ENCODE measurements at regions not wholly inside any gene's neighbourhood (a gene's known extent, or its start where the extent isn't known, plus 50 kb on each side); places are given as distances from the start of the nearest gene placed in this dataset.

- Histone ChIP-seq H3K27ac (ENCODE audit: low read length) (no peak overlapping the region), H3K4me3 (ENCODE audit: low read length) (no peak overlapping the region), H3K36me3 (ENCODE audit: control insufficient read depth, insufficient read depth, low read length) (no peaks in the 10 kb centered on the region), H3K4me1 (ENCODE audit: control insufficient read depth, insufficient read depth, low read length) (no peaks in the 10 kb centered on the region), H3K9me3 (ENCODE audit: control insufficient read depth, insufficient read depth, low read length) (no peaks in the 10 kb centered on the region), H3K27me3 (ENCODE audit: control insufficient read depth, insufficient read depth, low read length) (no peaks in the 10 kb centered on the region)
- no peak for DNase-seq (ENCODE audit: low read depth, low spot score)
- WGBS (ENCODE audit: insufficient coverage, insufficient read length) = no CpG with 5 or more reads among the region's 3 CpGs
These were observed 243.8 kb downstream of the DNAJB9 start for GRCh38 chr7:108813251-108814014.

DNA sequence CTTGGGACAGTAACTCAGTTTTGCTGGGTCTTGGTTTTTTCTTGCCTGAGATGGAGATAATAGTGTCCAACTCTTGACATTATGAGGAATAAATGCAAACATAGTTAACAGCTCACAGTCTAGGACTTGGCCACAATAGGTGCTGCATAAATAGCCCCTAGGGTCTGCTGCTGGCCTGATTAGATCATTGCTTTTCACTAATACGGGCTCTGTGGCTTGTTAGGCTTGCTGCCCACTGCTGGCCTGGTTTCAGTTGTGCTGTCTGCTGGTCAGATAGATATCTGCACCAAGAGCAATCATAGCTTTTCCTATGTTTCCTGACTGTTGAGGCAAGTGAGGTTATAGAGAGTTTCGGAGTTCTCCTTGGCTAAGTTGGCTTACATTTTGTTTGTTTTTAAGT, 246.1 kb downstream of the DNAJB9 start:
- no CpG with 5 or more reads among the region's 2 CpGs for whole genome bisulfite sequencing (ENCODE audit: insufficient coverage, insufficient read length)

GRCh38 chr7:108818742-108819141, 249.1 kb downstream of the DNAJB9 start:
- WGBS (ENCODE audit: insufficient coverage, insufficient read length) = no CpG with 5 or more reads among the region's 2 CpGs
- Histone ChIP-seq H3K4me3 (ENCODE audit: low read length) (no peak overlapping the region), H3K27ac (ENCODE audit: low read length) (no peak overlapping the region), H3K4me1 (ENCODE audit: control insufficient read depth, insufficient read depth, low read length) (no peaks in the 10 kb centered on the region), H3K36me3 (ENCODE audit: control insufficient read depth, insufficient read depth, low read length) (no peaks in the 10 kb centered on the region), H3K27me3 (ENCODE audit: control insufficient read depth, insufficient read depth, low read length) (no peaks in the 10 kb centered on the region), H3K9me3 (ENCODE audit: control insufficient read depth, insufficient read depth, low read length) (no peaks in the 10 kb centered on the region)
- DNase-seq (ENCODE audit: low read depth, low spot score) = no peak

More for the DNA sequence above, 246.1 kb downstream of the DNAJB9 start:
- Histone ChIP-seq H3K36me3 (ENCODE audit: control insufficient read depth, insufficient read depth, low read length) (no peaks in the 10 kb centered on the region), H3K9me3 (ENCODE audit: control insufficient read depth, insufficient read depth, low read length) (no peaks in the 10 kb centered on the region), H3K27ac (ENCODE audit: low read length) (no peak overlapping the region), H3K27me3 (ENCODE audit: control insufficient read depth, insufficient read depth, low read length) (no peaks in the 10 kb centered on the region), H3K4me1 (ENCODE audit: control insufficient read depth, insufficient read depth, low read length) (no peaks in the 10 kb centered on the region), H3K4me3 (ENCODE audit: low read length) (no peak overlapping the region)
- DNase-seq (ENCODE audit: low read depth, low spot score) = no peak

GRCh38 chr7:108824840-108825580, 255.3 kb downstream of the DNAJB9 start:
- Histone ChIP-seq H3K9me3 (ENCODE audit: control insufficient read depth, insufficient read depth, low read length) (no peaks in the 10 kb centered on the region), H3K27ac (ENCODE audit: low read length) (no peak overlapping the region), H3K27me3 (ENCODE audit: control insufficient read depth, insufficient read depth, low read length) (no peaks in the 10 kb centered on the region), H3K4me3 (ENCODE audit: low read length) (no peak overlapping the region), H3K4me1 (ENCODE audit: control insufficient read depth, insufficient read depth, low read length) (no peaks in the 10 kb centered on the region), H3K36me3 (ENCODE audit: control insufficient read depth, insufficient read depth, low read length) (no peaks in the 10 kb centered on the region)
- no CpG with 5 or more reads among the region's 3 CpGs for WGBS (ENCODE audit: insufficient coverage, insufficient read length)
- DNase-seq (ENCODE audit: low read depth, low spot score) = no peak

GRCh38 chr7:108825581-108825909, 255.9 kb downstream of the DNAJB9 start:
- H3K27ac ChIP-seq (ENCODE audit: low read length) = no peak overlapping the region
- no peak overlapping the region for H3K4me3 ChIP-seq (ENCODE audit: low read length)
- no peaks in the 10 kb centered on the region for H3K27me3 ChIP-seq (ENCODE audit: control insufficient read depth, insufficient read depth, low read length)
- no peaks in the 10 kb centered on the region for H3K4me1 ChIP-seq (ENCODE audit: control insufficient read depth, insufficient read depth, low read length)
- WGBS (ENCODE audit: insufficient coverage, insufficient read length) = no CpG with 5 or more reads among the region's 2 CpGs
- H3K36me3 ChIP-seq (ENCODE audit: control insufficient read depth, insufficient read depth, low read length) = no peaks in the 10 kb centered on the region
- no peak for DNase-seq (ENCODE audit: low read depth, low spot score)
- H3K9me3 ChIP-seq (ENCODE audit: control insufficient read depth, insufficient read depth, low read length) = no peaks in the 10 kb centered on the region

DNA sequence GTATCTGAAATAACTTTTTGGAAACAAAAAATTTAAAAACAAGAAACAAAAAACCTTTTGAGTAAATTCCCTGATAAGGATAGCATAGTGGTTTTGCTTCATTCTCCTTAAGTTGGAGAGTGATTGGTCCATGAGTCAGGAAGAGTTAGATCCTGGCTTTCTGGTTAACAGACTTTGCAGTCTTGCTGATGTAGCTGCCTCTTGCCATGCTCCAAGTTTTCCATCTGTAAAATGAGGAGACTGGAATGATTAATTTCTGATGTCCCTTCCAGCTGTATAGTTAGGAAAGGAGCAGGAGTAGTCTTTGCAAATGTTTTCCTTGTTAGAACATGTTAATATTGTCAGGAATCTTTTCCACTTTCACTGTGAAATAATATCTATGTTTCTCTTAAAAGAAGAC, 266.6 kb downstream of the DNAJB9 start:
- no peaks in the 10 kb centered on the region for H3K27me3 ChIP-seq (ENCODE audit: control insufficient read depth, insufficient read depth, low read length)
- DNase-seq (ENCODE audit: low read depth, low spot score) = no peak
- no peaks in the 10 kb centered on the region for H3K36me3 ChIP-seq (ENCODE audit: control insufficient read depth, insufficient read depth, low read length)
- no peak overlapping the region for H3K27ac ChIP-seq (ENCODE audit: low read length)
- no peak overlapping the region for H3K4me3 ChIP-seq (ENCODE audit: low read length)
- no peaks in the 10 kb centered on the region for H3K9me3 ChIP-seq (ENCODE audit: control insufficient read depth, insufficient read depth, low read length)
- H3K4me1 ChIP-seq (ENCODE audit: control insufficient read depth, insufficient read depth, low read length) = no peaks in the 10 kb centered on the region

DNA sequence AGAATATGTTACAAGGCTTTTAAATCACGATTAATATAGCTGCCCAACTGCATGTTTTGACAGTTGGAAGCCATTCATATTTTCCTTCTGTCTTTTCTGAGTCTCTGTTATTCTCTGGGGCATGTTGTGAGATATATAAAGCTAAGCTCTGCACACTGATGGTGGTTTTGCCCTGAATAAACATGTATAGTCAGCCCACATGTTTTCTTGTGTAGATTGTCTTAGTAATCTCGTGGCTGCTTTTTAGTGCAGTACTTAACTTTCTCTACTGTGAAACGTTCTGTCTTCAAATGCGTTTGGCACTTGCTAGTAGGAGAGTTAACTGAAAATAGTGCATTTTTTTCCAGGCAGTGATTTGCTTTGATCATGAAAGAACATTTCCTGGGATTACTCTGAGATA, 268.5 kb downstream of the DNAJB9 start:
- H3K27ac ChIP-seq (ENCODE audit: low read length) = no peak overlapping the region
- WGBS (ENCODE audit: insufficient coverage, insufficient read length) = no CpG with 5 or more reads among the region's 4 CpGs
- H3K27me3 ChIP-seq (ENCODE audit: control insufficient read depth, insufficient read depth, low read length) = no peaks in the 10 kb centered on the region
- H3K4me3 ChIP-seq (ENCODE audit: low read length) = no peak overlapping the region
- DNase-seq (ENCODE audit: low read depth, low spot score) = no peak
- H3K4me1 ChIP-seq (ENCODE audit: control insufficient read depth, insufficient read depth, low read length) = no peaks in the 10 kb centered on the region
- H3K9me3 ChIP-seq (ENCODE audit: control insufficient read depth, insufficient read depth, low read length) = no peaks in the 10 kb centered on the region
- no peaks in the 10 kb centered on the region for H3K36me3 ChIP-seq (ENCODE audit: control insufficient read depth, insufficient read depth, low read length)

GRCh38 chr7:108839076-108839475, 269.4 kb downstream of the DNAJB9 start:
- Histone ChIP-seq H3K27ac (ENCODE audit: low read length) (no peak overlapping the region), H3K36me3 (ENCODE audit: control insufficient read depth, insufficient read depth, low read length) (no peaks in the 10 kb centered on the region), H3K27me3 (ENCODE audit: control insufficient read depth, insufficient read depth, low read length) (no peaks in the 10 kb centered on the region), H3K9me3 (ENCODE audit: control insufficient read depth, insufficient read depth, low read length) (no peaks in the 10 kb centered on the region), H3K4me1 (ENCODE audit: control insufficient read depth, insufficient read depth, low read length) (no peaks in the 10 kb centered on the region), H3K4me3 (ENCODE audit: low read length) (no peak overlapping the region)
- WGBS (ENCODE audit: insufficient coverage, insufficient read length) = no CpG with 5 or more reads among the region's 3 CpGs
- no peak for DNase-seq (ENCODE audit: low read depth, low spot score)

- no peaks in the 10 kb centered on the region for H3K27me3 ChIP-seq (ENCODE audit: control insufficient read depth, insufficient read depth, low read length)
- no peak overlapping the region for H3K27ac ChIP-seq (ENCODE audit: low read length)
- DNase-seq (ENCODE audit: low read depth, low spot score) = no peak
- H3K4me1 ChIP-seq (ENCODE audit: control insufficient read depth, insufficient read depth, low read length) = no peaks in the 10 kb centered on the region
- H3K4me3 ChIP-seq (ENCODE audit: low read length) = no peak overlapping the region
- H3K36me3 ChIP-seq (ENCODE audit: control insufficient read depth, insufficient read depth, low read length) = no peaks in the 10 kb centered on the region
- no peaks in the 10 kb centered on the region for H3K9me3 ChIP-seq (ENCODE audit: control insufficient read depth, insufficient read depth, low read length)
These were observed 276.3 kb downstream of the DNAJB9 start for GRCh38 chr7:108845951-108846350.

- DNase-seq (ENCODE audit: low read depth, low spot score) = no peak
- Histone ChIP-seq H3K36me3 (ENCODE audit: control insufficient read depth, insufficient read depth, low read length) (no peaks in the 10 kb centered on the region), H3K4me1 (ENCODE audit: control insufficient read depth, insufficient read depth, low read length) (no peaks in the 10 kb centered on the region), H3K27me3 (ENCODE audit: control insufficient read depth, insufficient read depth, low read length) (no peaks in the 10 kb centered on the region), H3K4me3 (ENCODE audit: low read length) (no peak overlapping the region), H3K27ac (ENCODE audit: low read length) (no peak overlapping the region), H3K9me3 (ENCODE audit: control insufficient read depth, insufficient read depth, low read length) (no peaks in the 10 kb centered on the region)
- no CpG with 5 or more reads among the region's 7 CpGs for WGBS (ENCODE audit: insufficient coverage, insufficient read length)
These were observed 276.8 kb downstream of the DNAJB9 start for GRCh38 chr7:108846471-108846870.

DNA sequence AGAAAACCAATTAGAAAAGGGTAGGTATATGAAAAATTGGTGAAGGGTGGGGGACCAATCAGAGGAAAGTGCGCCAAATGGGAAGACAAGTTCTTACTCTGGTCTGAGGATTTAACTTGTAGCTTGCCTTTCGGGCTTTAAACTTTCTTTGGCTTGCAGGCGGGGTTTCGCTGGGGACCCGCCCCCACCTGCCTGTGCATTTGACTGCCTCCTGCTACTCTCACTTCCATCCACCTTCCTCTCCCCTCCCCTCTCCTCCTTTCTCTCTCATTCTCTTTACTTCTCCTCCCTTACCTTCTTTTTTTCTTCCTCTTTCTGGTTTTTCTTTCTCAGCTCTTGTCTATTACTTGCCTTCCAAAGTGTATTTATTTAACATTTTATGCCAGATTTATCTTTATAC, 278.8 kb downstream of the DNAJB9 start:
- Histone ChIP-seq H3K36me3 (ENCODE audit: control insufficient read depth, insufficient read depth, low read length) (no peaks in the 10 kb centered on the region), H3K9me3 (ENCODE audit: control insufficient read depth, insufficient read depth, low read length) (no peaks in the 10 kb centered on the region), H3K4me1 (ENCODE audit: control insufficient read depth, insufficient read depth, low read length) (no peaks in the 10 kb centered on the region), H3K27ac (ENCODE audit: low read length) (no peak overlapping the region), H3K4me3 (ENCODE audit: low read length) (no peak overlapping the region), H3K27me3 (ENCODE audit: control insufficient read depth, insufficient read depth, low read length) (no peaks in the 10 kb centered on the region)
- WGBS (ENCODE audit: insufficient coverage, insufficient read length) = no CpG with 5 or more reads among the region's 5 CpGs
- DNase-seq (ENCODE audit: low read depth, low spot score) = no peak
